HG03108 (cell line): ENCODE measurements at regions not wholly inside any gene's neighbourhood (a gene's known extent, or its start where the extent isn't known, plus 50 kb on each side); places are given as distances from the start of the nearest gene placed in this dataset.

Experiments
- ATAC-seq: cut with Tn5 transposase; IDR thresholded peaks from one replicate; pipeline ENCODE4 v1.9.1; 2021; ENCODE audit warnings: moderate library complexity; ENCODE audit not compliant: unreplicated experiment

GRCh38 chr6:15960740-15961634 lies 167.9 kb upstream of the MYLIP start:
- no peak for ATAC-seq

DNA sequence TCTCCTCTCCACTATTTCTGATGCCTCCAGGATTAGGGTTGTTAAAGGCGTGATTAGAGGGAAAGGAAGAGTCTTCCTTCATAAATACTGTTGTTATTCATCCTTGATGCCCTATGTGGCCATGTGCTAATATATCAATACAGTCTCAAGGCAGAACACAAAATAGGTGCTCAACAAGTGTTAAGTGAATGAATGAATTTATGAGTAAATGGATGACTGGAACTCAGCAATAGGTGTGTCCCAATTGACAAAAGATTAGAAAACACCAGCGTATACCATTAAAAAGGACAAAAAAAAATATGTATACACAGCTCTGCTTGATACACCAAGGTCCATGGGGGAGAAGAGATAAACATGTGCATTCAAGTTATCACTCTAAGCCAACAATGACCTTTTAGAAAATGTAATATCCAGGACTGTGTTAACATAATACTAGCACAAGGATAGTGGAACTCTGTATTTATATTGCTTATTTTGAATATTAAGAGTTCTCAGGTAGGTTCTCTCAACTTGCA lies 171.2 kb upstream of the MYLIP start:
- ATAC-seq: no peak

DNA sequence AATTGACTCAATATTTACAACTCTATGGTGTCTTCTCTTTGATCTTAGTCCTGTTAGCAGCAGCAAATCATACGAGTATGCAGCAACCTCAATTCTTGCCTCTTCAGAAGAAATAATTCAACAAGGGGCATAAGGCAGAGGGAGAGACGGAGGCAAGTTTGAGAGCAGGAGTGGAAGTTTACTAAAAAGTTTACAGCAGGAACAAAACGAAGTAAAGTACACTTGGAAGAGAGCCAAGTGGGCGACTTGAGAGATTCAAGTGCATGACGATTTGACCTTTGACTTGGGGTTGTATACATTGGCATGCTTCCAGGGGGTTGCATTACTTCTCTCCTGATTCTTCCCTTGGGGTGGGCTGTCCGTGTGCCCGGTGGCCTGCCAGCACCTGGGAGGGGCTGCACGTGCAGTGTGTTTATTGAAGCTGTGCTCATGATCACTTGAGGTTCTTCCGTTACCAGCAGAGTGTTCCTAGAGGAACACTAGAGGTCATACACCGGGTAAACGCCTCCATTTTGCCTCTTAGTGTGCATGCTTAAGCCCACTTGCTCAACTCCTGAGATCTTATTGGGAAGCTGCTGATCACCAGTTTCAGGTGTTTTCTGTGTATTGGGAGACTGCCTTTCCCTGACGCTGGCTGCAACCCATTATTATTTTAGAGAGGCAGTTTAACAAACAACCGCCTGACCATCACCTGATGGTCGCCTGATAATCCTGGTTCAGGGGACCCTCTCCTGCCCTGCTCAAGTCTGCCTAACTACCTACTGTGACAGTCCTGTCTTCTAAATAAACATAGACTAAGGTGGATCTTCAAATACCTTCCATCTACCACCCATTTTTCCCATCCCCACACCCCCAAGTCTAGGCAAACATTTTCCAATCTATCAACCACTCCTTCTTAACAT lies 172.4 kb upstream of the MYLIP start:
- no peak for ATAC-seq

GRCh38 chr6:15955484-15955883 lies 173.4 kb upstream of the MYLIP start:
- no peak for ATAC-seq

- no peak for ATAC-seq
Observed at GRCh38 chr6:15953152-15953880, 175.6 kb upstream of the MYLIP start.

DNA sequence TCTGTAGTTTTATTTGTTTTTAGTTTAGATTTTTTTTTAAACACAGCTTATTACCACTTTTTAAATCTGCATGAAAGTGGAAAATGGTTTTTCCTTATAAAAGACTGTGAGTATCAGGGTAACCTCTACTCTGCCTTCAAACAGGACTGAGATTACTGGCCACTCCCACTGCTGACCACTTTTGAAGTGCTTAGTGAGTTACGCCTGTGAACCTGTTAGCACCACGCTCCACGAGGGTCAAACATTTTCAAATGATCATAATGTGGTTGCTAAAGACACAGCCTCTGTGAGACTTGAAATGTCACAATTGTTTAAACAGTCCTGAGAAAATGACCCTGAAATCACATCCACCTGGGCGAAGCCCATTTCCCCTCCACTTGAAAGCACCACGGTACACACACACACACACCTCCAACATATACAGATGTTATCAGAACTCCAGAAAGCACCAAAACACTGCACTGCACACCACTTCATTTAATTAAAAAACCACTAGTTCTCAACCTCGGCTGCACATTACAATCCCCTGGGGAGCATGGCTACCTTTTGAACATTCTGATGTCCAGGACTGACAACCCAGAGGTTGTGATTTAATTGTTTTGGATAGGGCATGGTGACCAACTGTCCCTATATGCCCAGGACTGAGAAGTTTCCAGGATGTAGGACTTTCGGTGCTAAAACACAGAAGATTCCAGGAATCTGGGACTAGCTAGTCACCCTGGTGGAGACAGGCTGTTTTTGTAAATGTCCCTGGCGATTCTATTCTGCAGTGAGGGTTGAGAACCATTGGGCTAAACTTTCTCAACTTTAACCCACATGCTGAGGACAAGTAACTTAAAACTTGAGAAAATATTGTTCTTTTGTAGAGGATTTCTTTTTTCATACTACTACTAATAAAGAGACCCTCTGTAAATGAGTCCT lies 176.4 kb upstream of the MYLIP start:
- no peak for ATAC-seq

GRCh38 chr6:15950962-15951569 lies 177.8 kb upstream of the MYLIP start:
- no peak for ATAC-seq

DNA sequence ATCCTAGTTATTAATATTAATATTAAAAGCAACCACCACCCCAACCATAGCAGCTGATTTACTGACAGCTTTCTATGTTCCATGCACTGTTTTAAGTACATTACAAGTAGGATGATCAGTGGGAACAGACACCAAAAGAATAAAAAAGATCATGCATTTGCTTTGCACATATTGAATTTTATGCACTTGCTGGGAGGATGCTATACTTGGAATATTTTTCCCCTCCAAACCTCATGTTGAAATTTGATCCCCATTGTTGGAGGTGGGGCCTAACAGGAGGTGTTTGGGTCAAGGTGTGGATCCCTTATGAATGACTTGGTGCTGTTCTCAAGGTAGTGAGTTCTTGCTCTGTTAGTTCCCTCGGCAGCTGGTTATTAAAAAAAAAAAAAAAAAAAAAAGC lies 178.9 kb upstream of the MYLIP start:
- ATAC-seq: no peak

GRCh38 chr6:15948930-15949900 lies 179.7 kb upstream of the MYLIP start:
- no peak for ATAC-seq

GRCh38 chr6:15947923-15948322 lies 181.0 kb upstream of the MYLIP start:
- ATAC-seq: no peak

GRCh38 chr6:15947436-15947835 lies 181.4 kb upstream of the MYLIP start:
- ATAC-seq: no peak

DNA sequence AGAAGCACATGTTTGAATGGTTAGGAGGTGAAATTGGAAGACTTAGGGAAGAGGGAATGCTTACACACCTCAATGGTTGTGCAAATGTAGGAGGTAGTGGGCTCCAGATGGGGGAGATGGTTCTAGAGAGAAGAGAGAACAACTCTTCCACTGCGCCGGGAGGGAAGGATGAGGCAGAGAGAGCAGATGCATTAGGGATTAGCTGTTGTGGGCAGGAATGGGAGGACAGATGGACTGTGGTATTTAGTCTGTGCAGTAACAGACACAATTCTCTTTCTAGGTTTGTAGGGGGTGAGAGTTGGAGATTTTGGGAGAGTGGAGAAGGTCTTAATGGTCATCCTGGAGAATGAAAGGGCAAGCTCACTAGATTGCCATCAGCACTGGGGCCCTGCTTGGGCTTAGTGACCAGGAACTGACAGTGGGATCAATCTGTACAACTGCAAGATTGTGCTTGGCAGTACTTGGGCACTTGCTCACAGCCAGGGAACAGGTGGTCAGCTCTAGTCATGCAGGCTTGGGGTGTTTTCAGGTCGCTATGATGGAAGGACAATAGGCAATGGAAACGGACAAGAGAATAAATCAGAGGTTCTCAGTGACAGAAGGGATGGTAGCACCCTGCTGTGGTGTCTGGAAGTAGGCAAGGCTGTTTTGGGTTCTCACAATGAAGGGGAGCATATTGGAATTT lies 182.0 kb upstream of the MYLIP start:
- ATAC-seq: no peak

DNA sequence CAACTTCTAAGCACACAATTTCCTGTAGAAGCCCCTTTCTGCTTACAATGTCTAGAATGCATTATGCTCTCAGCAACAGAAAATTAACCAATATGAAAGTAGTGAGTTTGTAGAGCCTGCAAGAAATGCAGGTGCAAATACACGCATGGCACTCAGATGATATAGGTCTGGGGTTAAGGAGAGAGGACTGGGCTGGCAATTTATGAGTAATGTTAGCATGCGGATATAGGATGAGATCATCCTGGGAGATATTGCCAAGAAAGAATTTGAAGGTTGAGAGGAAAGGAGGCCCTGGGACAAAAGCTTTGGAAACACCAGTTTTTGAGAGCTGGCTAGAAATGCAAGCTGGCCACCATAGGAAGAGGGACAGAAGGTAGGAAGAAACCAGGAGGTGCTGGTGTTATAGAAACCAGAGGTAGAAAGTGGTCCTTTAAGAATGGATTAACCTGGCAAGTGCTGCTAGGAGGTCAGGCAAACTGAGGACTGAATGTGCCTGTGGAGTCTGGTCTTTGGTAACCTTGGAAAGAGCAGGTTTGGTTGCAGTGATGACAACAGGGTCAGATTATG lies 183.2 kb upstream of the MYLIP start:
- no peak for ATAC-seq

DNA sequence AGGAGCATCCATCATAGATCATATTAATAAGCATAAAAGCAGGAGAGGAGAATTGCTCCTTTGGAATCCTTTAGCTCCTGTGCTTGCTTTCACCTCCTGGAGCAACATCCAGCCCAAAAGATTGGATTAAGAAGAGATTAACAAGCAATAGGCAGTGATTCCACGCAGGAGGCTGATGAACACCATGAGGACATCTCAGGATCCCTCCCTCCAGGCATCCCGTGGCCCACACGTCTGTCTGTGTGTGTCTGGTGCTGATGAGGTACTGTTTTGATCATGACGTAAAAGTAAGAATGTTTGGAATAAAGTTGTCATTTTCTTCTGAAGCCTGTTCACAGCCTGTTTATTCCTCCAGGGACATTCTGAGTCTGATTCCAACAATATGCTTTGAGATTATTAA lies 185.5 kb upstream of the MYLIP start:
- no peak for ATAC-seq

DNA sequence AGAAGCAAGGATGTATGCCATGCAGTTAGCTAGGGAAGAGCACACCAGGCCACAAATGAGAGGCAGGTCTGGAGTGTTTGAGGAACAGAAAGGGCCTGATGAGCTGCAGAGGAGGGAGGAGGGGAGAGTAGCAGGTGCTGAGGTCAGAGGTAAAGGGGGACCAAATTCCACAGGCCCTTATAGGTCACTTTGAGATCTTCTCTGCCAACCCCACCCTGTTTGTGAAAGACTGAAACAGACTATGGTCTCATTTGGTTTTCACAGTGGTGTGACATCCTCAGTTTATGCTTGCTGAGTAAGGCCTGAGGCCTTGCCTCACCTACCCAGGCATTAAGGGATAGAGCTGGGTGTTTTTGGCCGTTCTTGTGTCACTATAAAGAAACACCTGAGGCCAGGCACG lies 187.7 kb upstream of the MYLIP start:
- no peak for ATAC-seq

DNA sequence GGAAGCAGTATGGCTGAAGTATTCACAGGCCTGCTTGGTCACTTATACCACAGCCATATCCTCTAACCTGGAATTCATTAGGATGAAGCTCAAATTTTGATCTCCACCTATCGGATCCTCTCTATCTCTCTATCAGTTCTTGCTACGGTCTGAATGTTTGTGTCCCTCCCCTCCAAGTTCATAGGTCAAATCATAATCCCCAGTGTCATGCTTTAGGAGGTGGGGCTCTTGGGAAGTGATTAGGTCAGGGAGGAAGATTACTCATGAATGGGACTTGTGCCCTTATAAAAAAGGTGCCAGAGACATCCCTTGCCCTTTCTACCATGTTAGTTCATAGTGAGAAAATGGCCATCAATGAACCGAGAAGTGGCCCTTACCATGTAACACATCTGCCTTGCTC lies 190.8 kb upstream of the MYLIP start:
- ATAC-seq: no peak

DNA sequence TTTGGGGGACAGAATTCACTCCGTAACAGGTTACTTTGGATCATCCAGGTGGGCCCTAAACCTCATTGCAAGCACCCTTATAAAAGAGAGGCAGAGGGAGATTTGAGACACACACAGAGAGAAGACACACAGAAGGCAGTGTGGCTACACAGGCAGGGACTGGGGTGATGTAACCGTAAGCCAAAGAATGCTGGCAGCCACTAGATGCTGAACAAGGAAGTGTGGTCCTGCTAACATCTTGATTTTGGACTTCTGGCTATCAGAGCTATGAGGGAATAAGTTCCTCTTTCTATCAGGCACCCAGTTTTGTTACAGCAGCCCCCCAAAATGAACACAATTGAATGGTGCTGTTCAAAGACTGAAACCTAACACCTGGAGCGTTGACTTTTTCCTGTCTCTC lies 191.3 kb upstream of the MYLIP start:
- no peak for ATAC-seq

DNA sequence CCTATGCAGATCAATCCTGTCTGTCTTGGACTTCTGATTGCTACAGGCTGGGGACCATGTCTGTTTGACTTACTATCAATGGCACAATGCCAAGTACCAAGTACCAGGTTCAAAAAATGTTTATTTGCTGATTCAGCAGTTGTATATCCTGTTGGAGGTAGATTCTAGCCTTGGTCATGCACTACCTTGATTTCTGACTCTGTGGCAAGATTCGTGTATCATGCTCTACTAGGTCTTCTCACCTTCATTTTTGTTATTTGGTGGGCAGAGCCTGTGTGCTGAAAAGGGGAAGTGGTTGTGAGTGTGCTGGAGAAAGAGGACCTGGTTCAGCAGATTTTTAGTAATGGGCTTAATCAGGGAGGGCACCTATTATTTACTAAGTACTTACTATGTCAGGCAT lies 192.4 kb upstream of the MYLIP start:
- peak; percentile 79 for ATAC-seq
